Loucy (cell line): ENCODE measurements at regions not wholly inside any gene's neighbourhood (a gene's known extent, or its start where the extent isn't known, plus 50 kb on each side); places are given as distances from the start of the nearest gene placed in this dataset.
"Not testable (repeated sequence)": the region's sequence is repeated elsewhere in the genome, so short reads cannot be mapped to it uniquely, and the experiment has no call there.

ENCODE experiments used
- H2AFZ ChIP-seq: fragments of 200-600 bp; sonication (generic); 2 replicates; pipeline ENCODE4 v1.6.0; 2016; ENCODE audit warnings: antibody characterized with exemption, mild to moderate bottlenecking, low read length, moderate library complexity
- H3F3A ChIP-seq: fragments of 200-600 bp; 2 replicates; pipeline ENCODE4 v1.6.0; 2016; ENCODE audit warnings: antibody characterized with exemption, low read depth, mild to moderate bottlenecking
- H3K27me3 ChIP-seq: fragments of 200-600 bp; sonication (generic); 2 replicates; pipeline ENCODE4 v1.6.1; 2014; ENCODE audit warnings: low read length, mild to moderate bottlenecking; ENCODE audit not compliant: insufficient read depth, poor library complexity, severe bottlenecking
- H3K36me3 ChIP-seq: fragments of 200-600 bp; sonication (generic); 2 replicates; pipeline ENCODE4 v1.6.1; 2016; ENCODE audit warnings: low read length; ENCODE audit not compliant: insufficient read depth
- H3K4me1 ChIP-seq: fragments of 200-600 bp; sonication (generic); 2 replicates; pipeline ENCODE4 v1.5.1; 2014; ENCODE audit warnings: low read length, mild to moderate bottlenecking; ENCODE audit not compliant: insufficient read depth, poor library complexity, severe bottlenecking
- H3K4me2 ChIP-seq: fragments of 200-600 bp; sonication (generic); 2 replicates; pipeline ENCODE4 v1.6.0; 2014; ENCODE audit warnings: antibody characterized with exemption, low read length, low read depth, mild to moderate bottlenecking; ENCODE audit not compliant: poor library complexity, severe bottlenecking
- H3K4me3 ChIP-seq: fragments of 200-600 bp; sonication (generic); 2 replicates; pipeline ENCODE4 v1.5.1; 2014; ENCODE audit warnings: low read length, mild to moderate bottlenecking, mixed read lengths; ENCODE audit not compliant: poor library complexity, severe bottlenecking
- H3K79me2 ChIP-seq: fragments of 200-600 bp; sonication (generic); 2 replicates; pipeline ENCODE4 v1.6.1; 2014; ENCODE audit warnings: low read length; ENCODE audit not compliant: insufficient read depth
- H3K9ac ChIP-seq: fragments of 200-600 bp; sonication (generic); 2 replicates; pipeline ENCODE4 v1.6.0; 2014; ENCODE audit warnings: mild to moderate bottlenecking, low read depth, low read length, moderate library complexity; ENCODE audit not compliant: poor library complexity, severe bottlenecking
- H3K9me2 ChIP-seq: fragments of 200-600 bp; sonication (generic); replicated peaks from 2 replicates; pipeline ENCODE4 v1.6.1; 2016; ENCODE audit warnings: low read depth, low read length, mixed read lengths
- H3K9me3 ChIP-seq: fragments of 200-600 bp; sonication (generic); 2 replicates; pipeline ENCODE4 v1.6.1; 2014; ENCODE audit warnings: mild to moderate bottlenecking, antibody characterized with exemption, low read length, low read depth; ENCODE audit not compliant: insufficient read depth
- H4K20me1 ChIP-seq: fragments of 200-600 bp; sonication (generic); 2 replicates; pipeline ENCODE4 v1.6.0; 2014; ENCODE audit warnings: antibody characterized with exemption, low read length, mild to moderate bottlenecking; ENCODE audit not compliant: insufficient read depth, poor library complexity, severe bottlenecking
- EZH2phosphoT487 ChIP-seq: fragments of 200-600 bp; IDR thresholded peaks from 2 replicates; pipeline ENCODE4 v1.6.1; 2018; ENCODE audit warnings: antibody characterized with exemption, mild to moderate bottlenecking, moderate library complexity, borderline replicate concordance
- TF ChIP-seq, protein P1 (sequence below): fragments of 200-600 bp; sonication (generic); conservative IDR thresholded peaks from 2 replicates; pipeline ENCODE4 v1.5.1; 2014; ENCODE audit warnings: mild to moderate bottlenecking, antibody characterized with exemption, low read length

DNA sequence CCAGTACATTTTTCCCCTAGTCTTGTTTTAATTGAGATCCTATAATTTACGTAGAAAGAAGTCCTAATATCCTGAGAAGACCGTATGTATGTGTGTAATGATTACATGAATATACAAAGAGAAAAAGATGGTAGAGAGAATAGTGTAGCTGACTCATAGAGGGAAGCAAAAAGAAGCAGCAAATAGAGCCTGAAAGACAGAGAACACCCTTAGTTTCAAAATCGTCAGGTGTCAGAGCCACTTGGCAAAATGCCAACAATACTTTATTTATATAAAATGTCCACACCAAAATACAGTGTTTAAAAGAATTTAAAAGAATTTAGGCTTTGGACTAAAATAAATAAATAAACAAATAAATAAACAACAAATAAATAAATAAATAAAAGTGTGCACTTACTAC is 1414.1 kb upstream of the EYS start:
- H2AFZ ChIP-seq, result no peak overlapping the region
- H3K36me3 ChIP-seq, result no peaks in the 10 kb centered on the region
- H3K4me1 ChIP-seq, result no peaks in the 10 kb centered on the region
- no peaks in the 10 kb centered on the region for H3F3A ChIP-seq
- H3K9ac ChIP-seq, result no peak overlapping the region
- no peak overlapping the region for H3K4me2 ChIP-seq
- TF ChIP-seq, protein P1, sequence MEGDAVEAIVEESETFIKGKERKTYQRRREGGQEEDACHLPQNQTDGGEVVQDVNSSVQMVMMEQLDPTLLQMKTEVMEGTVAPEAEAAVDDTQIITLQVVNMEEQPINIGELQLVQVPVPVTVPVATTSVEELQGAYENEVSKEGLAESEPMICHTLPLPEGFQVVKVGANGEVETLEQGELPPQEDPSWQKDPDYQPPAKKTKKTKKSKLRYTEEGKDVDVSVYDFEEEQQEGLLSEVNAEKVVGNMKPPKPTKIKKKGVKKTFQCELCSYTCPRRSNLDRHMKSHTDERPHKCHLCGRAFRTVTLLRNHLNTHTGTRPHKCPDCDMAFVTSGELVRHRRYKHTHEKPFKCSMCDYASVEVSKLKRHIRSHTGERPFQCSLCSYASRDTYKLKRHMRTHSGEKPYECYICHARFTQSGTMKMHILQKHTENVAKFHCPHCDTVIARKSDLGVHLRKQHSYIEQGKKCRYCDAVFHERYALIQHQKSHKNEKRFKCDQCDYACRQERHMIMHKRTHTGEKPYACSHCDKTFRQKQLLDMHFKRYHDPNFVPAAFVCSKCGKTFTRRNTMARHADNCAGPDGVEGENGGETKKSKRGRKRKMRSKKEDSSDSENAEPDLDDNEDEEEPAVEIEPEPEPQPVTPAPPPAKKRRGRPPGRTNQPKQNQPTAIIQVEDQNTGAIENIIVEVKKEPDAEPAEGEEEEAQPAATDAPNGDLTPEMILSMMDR, result no peak
- TF ChIP-seq EZH2phosphoT487, result no peak
- no peaks in the 10 kb centered on the region for H3K27me3 ChIP-seq
- no peak overlapping the region for H3K4me3 ChIP-seq
- no peaks in the 10 kb centered on the region for H3K9me3 ChIP-seq
- H3K9me2 ChIP-seq, result no peaks in the 10 kb centered on the region
- H4K20me1 ChIP-seq, result no peaks in the 10 kb centered on the region
- no peaks in the 10 kb centered on the region for H3K79me2 ChIP-seq

DNA sequence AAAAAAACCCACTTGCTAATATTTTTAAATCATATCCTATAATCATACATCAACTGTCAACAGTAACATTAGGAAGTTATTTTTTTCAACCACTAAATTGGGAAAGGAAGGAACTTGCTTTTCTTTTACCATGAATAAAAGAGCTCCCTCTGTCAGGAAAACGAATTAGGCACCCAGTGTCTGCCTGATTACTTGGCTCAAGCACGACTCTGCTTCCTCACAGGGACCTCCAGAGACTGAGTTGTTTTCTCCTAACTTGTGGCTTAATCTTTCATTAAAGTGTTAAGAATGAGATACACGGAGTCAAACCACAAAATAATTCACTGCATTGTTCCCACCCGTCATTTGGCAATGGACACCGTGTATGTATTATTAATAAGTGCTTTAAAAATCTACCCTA is 1405.1 kb upstream of the EYS start:
- Histone ChIP-seq H3F3A (no peaks in the 10 kb centered on the region), H3K4me2 (no peak overlapping the region), H3K4me3 (no peak overlapping the region), H3K9me3 (no peaks in the 10 kb centered on the region), H3K4me1 (no peaks in the 10 kb centered on the region), H3K36me3 (no peaks in the 10 kb centered on the region), H3K9me2 (no peaks in the 10 kb centered on the region), H2AFZ (no peak overlapping the region), H3K79me2 (no peaks in the 10 kb centered on the region), H3K27me3 (no peaks in the 10 kb centered on the region), H4K20me1 (no peaks in the 10 kb centered on the region), H3K9ac (no peak overlapping the region)
- TF ChIP-seq, protein P1, result no peak
- no peak for TF ChIP-seq EZH2phosphoT487

GRCh38 chr6:67102743-67103142 is 1395.7 kb upstream of the EYS start:
- Histone ChIP-seq H4K20me1 (no peaks in the 10 kb centered on the region), H3K9me3 (no peaks in the 10 kb centered on the region), H3F3A (no peaks in the 10 kb centered on the region), H3K9me2 (no peaks in the 10 kb centered on the region), H2AFZ (no peak overlapping the region), H3K4me2 (no peak overlapping the region), H3K4me3 (no peak overlapping the region), H3K79me2 (no peaks in the 10 kb centered on the region), H3K4me1 (no peaks in the 10 kb centered on the region), H3K36me3 (no peaks in the 10 kb centered on the region), H3K9ac (no peak overlapping the region), H3K27me3 (no peaks in the 10 kb centered on the region)
- TF ChIP-seq, protein P1, result no peak
- no peak for TF ChIP-seq EZH2phosphoT487

DNA sequence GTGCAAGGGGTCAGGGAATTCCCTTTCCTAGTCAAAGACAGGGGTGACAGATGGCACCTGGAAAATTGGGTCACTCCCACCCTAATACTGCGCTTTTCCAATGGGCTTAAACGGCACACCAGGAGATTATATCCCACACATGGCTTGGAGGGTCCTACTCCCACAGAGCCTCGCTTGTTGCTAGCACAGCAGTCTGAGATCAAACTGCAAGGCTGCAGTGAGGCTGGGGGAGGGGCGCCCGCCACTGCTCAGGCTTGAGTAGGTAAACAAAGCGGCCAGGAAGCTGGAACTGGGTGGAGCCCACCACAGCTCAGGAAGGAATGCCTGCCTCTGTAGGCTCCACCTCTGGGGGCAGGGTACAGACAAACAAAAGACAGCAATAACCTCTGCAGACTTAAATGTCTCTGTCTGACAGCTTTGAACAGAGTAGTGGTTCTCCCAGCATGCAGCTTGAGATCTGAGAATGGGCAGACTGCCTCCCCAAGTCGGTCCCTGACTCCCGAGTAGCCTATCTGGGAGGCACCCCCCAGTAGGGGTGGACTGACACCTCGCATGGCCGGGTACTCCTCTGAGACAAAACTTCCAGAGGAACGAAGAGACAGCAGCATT is 1388.7 kb upstream of the EYS start:
- not testable (repeated sequence) for H3K9me3 ChIP-seq, H3K4me3 ChIP-seq, H3K9me2 ChIP-seq, H3K4me1 ChIP-seq, H3K36me3 ChIP-seq, H3F3A ChIP-seq, H3K9ac ChIP-seq, H3K27me3 ChIP-seq, H4K20me1 ChIP-seq, H3K79me2 ChIP-seq, H2AFZ ChIP-seq, H3K4me2 ChIP-seq
